Left kidney (tissue), 1 donor: ENCODE measurements at regions not wholly inside any gene's neighbourhood (a gene's known extent, or its start where the extent isn't known, plus 50 kb on each side); places are given as distances from the start of the nearest gene placed in this dataset.

Experiments used
- DNase-seq: peaks from one replicate; pipeline ENCODE4 v3.0.0-alpha.2; 2013

GRCh38 chr14:98242903-98243302 is 1029.1 kb downstream of the BCL11B start:
- DNase-seq = no peak

GRCh38 chr14:98243332-98243731 is 1028.7 kb downstream of the BCL11B start:
- no peak for DNase-seq

DNA sequence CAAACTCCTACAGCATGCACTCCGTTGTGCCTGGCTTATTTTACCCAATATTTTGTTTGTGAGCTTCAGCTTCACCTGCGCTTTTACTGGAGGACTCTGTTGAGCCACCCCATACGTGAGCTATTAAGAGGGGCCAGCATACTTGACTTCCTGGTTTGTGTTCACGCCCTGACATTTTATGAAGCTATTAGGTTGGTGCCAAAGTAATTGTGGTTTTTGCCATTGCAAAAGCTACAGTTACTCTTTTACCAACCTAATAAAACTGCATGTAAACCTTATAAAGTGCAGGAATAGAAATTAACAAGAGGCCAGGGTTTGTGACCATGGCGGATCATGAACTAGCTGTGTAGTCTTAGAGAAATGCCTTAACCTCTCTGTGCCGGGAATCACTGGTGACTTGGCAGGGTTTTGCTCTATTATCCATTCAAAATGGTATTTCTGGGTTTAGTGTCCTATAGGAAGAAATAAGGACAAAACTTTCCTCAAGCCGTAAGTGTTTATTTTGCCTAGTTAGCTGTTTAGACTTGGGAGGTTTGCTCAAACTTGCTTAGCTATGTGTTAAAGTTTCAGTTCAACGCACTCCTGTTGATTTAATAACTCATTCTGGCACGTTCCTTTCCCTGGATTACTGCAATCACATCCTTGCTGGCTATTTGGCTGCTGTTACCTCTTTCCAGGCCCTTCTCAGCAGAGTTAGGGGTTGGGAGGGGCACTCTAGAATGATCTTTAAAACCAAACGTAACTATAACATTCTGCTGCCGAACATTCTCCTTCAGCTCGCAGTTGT is 1027.6 kb downstream of the BCL11B start:
- DNase-seq = no peak

GRCh38 chr14:98244966-98245569 is 1026.9 kb downstream of the BCL11B start:
- no peak for DNase-seq

DNA sequence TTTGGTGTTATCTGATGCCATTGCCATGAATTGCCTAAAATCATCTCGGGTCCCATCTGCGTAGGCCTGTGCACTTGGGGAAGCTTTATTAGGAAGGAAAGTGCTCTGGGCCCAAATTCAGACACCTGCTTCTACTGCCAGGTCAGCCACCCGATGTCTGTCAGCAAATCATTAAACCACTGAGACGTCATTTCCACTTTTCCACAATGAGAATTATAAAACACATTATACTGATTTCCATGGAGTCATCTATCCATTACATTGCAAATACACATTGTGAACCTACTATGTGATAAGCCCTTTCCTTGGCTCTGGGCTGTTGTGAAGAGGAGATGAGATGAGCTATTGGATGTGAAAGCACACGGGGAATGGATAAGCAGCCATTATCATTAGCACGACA is 1022.9 kb downstream of the BCL11B start:
- no peak for DNase-seq

DNA sequence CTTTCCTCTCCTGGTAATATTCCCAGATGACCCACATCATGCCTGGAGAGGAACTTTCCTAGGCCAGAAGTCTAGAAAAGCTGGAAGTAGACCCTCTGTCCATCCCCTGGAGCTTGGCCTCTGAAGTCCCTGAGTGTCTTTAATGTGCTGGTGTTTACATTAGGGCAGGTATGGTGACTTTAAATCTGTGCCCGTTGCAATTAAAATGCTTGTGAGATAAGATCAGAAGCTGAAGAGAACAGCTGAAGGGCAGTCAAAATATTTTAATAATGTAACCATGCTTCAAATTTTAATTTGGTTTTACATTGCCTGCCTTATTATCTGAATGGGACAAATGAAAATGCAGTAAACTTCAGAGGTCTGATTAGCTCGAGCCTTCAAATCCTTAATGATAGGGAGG is 1022.5 kb downstream of the BCL11B start:
- DNase-seq = no peak

GRCh38 chr14:98252820-98253219 is 1019.2 kb downstream of the BCL11B start:
- no peak for DNase-seq

DNA sequence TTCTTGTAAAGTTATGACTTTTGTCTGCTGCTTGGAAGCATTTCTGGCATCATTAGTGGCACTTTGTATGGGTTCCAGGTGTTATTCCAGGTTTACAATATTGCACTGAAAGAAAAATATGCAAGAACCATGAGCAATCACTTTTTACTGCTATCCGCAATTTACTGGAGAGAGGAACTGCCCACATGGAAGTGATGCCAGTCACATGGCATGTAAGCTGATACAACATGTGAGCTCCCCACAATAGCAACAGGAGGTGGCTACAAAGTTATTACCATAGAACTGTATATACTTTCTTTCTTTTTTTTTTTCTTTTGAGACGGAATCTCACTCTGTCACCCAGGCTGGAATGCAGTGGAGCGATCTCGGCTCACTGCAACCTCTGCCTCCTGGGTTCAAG is 1012.1 kb downstream of the BCL11B start:
- DNase-seq = peak; percentile 15

- no peak for DNase-seq
Measured at GRCh38 chr14:98262566-98262965, 1009.4 kb downstream of the BCL11B start.

GRCh38 chr14:98269533-98269932 is 1002.5 kb downstream of the BCL11B start:
- DNase-seq = no peak

DNA sequence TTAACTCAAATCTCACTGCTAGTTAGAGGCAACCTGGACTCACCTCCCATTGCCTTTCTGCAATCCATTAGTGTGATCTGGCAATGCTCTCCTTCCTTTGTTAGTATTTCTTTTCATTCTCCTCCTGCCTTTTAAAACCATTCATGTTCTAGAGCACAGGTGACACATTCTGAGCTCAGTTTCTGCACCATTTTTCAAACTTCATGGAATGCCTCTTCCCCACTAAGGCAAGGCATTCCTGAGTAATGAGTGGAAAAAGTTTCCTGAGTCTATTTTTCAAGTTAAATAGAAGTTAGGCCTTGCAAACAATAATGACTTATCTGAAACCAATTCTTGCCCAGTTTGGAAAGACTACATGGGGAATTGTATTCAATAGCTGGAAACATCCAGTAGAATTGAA is 1001.8 kb downstream of the BCL11B start:
- DNase-seq = no peak

- DNase-seq = no peak
Measured at GRCh38 chr14:98274596-98274995, 997.4 kb downstream of the BCL11B start.

DNA sequence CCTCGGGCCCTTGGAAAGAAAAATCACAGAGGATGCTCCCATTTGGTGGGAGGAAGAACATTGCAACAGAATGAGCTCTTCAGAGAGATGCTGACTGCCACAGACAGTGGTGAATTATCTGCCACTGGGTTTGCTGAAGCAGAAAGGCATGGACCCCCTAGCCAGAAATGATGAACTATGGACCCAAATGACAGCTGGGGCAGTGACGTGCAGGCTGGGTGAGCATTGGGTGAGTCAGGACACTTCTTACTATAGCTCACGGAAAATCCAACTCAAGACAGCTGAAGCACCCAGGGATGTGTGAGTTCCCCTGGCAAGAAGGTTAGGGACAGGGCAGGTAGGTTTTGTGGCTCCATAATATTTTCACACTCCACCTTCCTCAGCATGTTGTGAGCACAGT is 993.2 kb downstream of the BCL11B start:
- DNase-seq = no peak

GRCh38 chr14:98280436-98280835 is 991.6 kb downstream of the BCL11B start:
- DNase-seq = no peak

DNA sequence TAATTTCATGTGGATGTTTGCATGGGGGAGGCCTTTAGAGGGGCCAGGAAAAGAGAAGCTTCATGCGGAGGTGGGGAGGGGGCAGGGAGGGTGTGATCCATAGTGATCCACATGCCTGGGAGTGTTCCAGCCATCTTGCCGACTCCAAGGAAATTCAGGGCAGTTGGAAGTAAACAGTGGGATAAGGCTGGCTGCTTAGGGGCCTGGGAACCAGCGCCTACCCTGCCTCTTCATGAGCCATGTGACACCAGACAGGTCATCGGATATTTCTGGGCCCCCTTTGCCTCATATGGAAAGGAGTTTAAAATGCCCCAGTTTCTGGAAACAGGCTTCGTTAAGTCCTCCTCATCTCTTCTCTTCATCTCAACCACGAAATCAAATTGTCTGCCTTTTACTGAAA is 983.2 kb downstream of the BCL11B start:
- DNase-seq = no peak

DNA sequence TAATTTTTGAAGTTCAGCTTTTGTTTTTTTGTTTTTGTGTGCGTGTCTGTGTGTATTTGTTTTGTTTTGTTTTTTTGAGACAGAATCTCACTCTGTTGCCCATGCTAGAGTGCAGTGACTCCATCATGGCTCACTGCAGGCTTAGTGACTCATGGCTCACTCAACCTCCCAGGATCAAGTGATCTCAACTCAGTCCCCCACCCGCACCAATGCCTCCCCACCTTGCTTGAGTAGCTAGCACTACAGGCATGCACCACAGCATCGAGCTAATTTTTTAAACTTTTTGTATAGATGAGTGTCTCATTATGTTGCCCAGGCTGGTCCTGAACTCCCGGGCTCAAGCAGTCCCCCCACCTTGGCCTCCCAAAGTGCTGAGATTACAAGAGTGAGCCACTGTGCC is 981.4 kb downstream of the BCL11B start:
- DNase-seq = no peak

DNA sequence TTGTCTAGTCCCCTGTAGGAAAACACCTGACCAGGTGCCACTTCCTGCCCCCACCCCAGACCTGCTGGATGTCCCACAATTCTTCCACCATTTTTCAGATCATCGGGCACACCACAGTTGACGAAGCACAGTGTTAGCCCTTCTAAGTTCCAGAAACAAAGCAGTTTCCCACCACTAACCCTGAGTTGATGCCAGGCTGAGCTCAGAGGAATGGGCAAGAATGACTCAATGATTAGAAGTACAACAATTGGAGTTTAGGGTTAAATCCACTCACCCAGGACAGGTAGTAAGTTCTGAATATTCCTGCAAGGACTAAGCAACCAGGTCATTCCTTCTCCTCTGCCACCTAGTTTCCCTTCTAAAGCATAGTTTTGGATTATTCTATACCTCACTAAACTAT is 979.8 kb downstream of the BCL11B start:
- no peak for DNase-seq

DNA sequence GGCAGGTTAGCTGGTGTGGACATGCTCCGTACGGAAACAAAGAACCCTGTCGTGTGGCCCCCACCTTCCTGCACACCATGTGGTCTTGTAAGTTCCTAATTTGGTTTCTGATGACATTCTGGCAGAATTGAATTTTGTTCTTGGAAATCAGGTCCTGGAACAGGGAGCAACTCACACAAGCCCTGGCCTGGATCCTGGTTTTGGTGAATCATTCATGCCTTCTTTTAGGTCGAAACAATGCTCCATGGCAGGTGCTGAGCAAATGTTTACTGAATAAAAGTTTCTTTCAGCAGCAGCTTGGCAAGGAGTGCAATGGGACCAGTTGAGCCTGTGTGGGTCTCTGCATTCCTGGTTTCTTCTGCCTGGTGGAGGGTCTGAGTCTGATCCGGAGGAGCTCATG is 978.4 kb downstream of the BCL11B start:
- DNase-seq = no peak

DNA sequence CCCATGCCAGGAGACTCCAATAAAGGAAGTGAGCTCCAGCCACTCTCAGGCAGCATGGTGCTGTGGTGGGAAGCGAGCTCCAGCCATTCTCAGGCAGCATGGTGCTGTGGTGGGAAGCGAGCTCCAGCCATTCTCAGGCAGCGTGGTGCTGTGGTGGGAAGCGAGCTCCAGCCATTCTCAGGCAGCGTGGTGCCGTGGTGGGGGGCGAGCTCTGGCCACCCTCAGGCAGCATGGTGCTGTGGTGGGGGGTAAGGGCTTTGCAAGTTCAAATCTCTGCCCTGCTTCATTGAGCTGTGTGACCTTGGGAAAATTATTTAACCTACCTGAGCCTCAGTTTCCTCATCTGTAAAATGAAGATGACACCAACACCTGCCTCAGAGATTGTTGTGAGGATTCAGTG is 975.1 kb downstream of the BCL11B start:
- DNase-seq = no peak

- DNase-seq = no peak
Measured at GRCh38 chr14:98297567-98297966, 974.4 kb downstream of the BCL11B start.

GRCh38 chr14:98298481-98299244 is 973.3 kb downstream of the BCL11B start:
- no peak for DNase-seq

DNA sequence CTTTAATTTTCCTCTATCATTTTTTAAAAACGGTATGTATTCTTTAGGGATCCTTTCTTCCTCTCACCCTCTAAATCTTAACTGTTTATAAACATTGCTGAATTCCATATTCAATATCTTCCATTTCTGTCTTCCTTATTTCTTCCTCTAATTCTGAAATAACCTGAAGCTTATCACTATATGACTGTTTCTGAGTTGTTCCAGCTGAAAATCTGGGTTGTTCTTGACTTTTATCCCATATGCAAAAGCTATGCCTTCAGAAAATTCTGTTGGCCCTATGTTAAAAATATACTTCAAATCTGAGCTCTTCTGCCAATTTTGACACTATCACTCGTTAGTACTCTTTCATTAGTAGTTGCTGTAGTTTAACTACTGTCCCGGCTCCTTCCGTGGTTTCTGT is 970.3 kb downstream of the BCL11B start:
- no peak for DNase-seq

DNA sequence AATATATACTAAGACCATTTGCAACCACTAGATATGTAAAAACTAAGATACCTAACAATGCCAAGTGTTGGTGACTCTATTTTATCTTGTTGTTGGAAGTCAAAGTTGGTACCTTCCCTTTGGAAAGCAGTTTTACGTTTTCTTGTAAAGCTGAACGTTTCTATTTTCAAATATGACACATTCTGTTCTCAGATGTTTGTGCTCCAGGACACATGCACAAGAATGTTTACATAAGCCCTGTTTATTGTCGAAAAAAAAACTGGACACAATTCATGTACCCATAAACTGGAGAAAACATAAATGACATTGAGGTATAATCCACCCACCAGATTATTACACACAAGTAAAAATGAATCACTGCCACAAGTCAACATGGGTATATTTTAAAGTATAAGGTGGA is 967.4 kb downstream of the BCL11B start:
- no peak for DNase-seq
